ENCODE measurements at regions not wholly inside any gene's neighbourhood (a gene's known extent, or its start where the extent isn't known, plus 50 kb on each side); places are given as distances from the start of the nearest gene placed in this dataset.

DNA sequence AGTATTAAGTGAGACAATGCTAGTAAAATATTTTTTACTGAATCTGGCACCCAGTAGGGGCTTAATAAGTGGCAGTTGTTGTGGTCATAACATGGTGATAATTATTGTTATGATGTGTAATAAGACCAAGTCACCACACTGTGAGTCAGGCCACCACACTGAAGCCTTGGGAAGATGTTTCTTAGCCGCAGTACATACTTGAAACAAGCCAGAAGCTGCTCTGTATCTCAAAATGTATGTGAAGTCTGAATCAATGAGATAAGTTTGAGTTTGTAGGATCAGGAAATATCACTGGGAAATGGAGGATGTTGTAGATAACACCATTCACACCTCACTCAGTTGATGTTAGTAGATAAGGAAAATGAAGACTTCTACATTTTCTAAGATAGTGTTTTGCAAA is 51.3 kb upstream of the PTPN3 start:
- TF ChIP-seq, protein P1, sequence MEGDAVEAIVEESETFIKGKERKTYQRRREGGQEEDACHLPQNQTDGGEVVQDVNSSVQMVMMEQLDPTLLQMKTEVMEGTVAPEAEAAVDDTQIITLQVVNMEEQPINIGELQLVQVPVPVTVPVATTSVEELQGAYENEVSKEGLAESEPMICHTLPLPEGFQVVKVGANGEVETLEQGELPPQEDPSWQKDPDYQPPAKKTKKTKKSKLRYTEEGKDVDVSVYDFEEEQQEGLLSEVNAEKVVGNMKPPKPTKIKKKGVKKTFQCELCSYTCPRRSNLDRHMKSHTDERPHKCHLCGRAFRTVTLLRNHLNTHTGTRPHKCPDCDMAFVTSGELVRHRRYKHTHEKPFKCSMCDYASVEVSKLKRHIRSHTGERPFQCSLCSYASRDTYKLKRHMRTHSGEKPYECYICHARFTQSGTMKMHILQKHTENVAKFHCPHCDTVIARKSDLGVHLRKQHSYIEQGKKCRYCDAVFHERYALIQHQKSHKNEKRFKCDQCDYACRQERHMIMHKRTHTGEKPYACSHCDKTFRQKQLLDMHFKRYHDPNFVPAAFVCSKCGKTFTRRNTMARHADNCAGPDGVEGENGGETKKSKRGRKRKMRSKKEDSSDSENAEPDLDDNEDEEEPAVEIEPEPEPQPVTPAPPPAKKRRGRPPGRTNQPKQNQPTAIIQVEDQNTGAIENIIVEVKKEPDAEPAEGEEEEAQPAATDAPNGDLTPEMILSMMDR (IDR thresholded peaks at IDR 0.05): no peak
- TF ChIP-seq POLR2A (IDR thresholded peaks at IDR 0.05): no peak
